Testis (tissue), 2 donors: ENCODE measurements at regions not wholly inside any gene's neighbourhood (a gene's known extent, or its start where the extent isn't known, plus 50 kb on each side); places are given as distances from the start of the nearest gene placed in this dataset.

Experiments
- POLR2A ChIP-seq: fragments of 450-650 bp; IDR thresholded peaks from one replicate; pipeline ENCODE4 v1.6.1; 2017; ENCODE audit warnings: antibody characterized with exemption, mild to moderate bottlenecking, moderate library complexity
- TF ChIP-seq, protein P1 (sequence below), 3 experiments: fragments of 450-650 bp in 2 of 3; fragments of 200-600 bp in 1 of 3; sonication (generic) in 1 of 3; IDR thresholded peaks; one replicate each; pipeline ENCODE4 v1.5.1; 2016 to 2019; ENCODE audit warnings: antibody characterized with exemption in 3 of 3, mild to moderate bottlenecking in 2 of 3, moderate library complexity in 1 of 3

- TF ChIP-seq, protein P1, sequence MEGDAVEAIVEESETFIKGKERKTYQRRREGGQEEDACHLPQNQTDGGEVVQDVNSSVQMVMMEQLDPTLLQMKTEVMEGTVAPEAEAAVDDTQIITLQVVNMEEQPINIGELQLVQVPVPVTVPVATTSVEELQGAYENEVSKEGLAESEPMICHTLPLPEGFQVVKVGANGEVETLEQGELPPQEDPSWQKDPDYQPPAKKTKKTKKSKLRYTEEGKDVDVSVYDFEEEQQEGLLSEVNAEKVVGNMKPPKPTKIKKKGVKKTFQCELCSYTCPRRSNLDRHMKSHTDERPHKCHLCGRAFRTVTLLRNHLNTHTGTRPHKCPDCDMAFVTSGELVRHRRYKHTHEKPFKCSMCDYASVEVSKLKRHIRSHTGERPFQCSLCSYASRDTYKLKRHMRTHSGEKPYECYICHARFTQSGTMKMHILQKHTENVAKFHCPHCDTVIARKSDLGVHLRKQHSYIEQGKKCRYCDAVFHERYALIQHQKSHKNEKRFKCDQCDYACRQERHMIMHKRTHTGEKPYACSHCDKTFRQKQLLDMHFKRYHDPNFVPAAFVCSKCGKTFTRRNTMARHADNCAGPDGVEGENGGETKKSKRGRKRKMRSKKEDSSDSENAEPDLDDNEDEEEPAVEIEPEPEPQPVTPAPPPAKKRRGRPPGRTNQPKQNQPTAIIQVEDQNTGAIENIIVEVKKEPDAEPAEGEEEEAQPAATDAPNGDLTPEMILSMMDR (IDR thresholded peaks at IDR 0.05), result no peak
- no peak for TF ChIP-seq POLR2A
These were observed 437.3 kb upstream of the MPDZ start for GRCh38 chr9:13716601-13717321.
